ENCODE measurements at regions not wholly inside any gene's neighbourhood (a gene's known extent, or its start where the extent isn't known, plus 50 kb on each side); places are given as distances from the start of the nearest gene placed in this dataset.
"Not testable (repeated sequence)": the region's sequence is repeated elsewhere in the genome, so short reads cannot be mapped to it uniquely, and the experiment has no call there.

DNA sequence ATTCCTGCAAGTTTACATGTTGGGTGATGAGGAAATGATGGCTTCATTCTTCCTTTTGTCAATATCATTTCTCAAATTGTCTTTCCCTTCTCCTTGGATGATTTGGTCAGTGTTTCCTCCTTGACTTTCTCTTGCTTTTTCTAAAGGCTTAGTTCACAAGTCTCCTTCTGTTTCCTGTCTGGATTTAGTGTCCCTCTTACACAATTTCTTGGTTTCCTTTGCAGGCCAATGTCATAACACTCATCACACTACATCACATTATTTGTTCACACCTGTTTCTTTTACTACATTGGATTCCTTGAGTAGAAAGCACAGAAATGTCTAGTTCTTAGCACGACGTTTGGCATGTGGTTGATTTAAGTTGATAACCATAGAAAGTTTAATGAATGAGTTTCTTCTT lies 490.7 kb downstream of the TDRD3 start:
- DNase-seq, result no peak

GRCh38 chr13:60881507-60881906 lies 484.5 kb downstream of the TDRD3 start:
- DNase-seq, result no peak

DNA sequence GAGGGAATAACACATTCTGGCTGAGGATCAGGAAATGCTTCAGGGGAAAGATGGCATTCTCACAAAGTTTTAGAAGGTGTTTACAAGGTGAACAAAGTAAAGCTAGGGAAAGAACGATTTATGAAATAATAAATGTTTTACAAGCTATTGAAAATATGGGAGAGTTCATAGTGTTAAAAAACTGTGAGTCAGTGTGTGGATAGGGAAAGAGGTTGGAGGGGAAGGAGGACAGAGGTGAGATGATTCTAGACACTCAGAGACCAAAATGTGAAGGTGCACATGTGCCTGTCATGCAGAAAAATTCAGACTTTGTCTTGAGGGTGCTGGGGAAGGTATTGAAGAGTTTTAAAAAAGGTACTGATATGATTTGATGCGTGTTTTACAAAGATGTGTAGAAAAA lies 476.1 kb downstream of the TDRD3 start:
- no peak for DNase-seq

DNA sequence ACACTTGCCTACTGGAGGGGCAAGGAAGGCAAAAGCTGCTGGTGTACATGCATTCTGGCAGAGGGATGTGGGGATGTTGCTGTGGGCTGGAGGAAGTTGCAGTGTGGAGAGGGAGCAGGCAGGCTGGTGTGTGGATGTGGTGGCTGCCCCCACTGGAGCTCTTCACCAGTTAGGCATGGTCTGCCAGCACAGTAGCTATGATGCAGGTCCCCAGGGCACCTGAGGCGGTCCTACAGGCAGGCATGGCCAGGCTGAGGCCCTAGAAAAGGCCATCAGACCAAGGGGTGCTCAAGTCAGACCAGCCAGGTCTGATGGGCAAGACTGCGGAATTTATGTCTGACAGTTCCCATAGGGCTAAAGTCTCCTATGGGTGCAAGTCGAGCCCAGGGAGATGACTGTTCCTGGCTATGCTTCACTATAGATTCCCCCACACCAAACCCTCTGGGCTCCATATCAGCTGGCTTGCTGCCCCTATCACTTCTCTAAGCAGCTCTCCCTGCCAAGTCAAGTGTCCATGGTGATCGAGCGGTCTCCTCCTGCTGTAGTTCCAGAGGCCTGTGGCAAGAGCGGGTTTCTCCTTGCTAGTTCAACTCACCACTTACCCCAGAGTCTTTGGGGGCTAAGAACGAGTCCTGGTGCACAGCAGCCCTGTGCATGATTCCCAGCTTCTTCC lies 473.1 kb downstream of the TDRD3 start:
- DNase-seq, result no peak

DNA sequence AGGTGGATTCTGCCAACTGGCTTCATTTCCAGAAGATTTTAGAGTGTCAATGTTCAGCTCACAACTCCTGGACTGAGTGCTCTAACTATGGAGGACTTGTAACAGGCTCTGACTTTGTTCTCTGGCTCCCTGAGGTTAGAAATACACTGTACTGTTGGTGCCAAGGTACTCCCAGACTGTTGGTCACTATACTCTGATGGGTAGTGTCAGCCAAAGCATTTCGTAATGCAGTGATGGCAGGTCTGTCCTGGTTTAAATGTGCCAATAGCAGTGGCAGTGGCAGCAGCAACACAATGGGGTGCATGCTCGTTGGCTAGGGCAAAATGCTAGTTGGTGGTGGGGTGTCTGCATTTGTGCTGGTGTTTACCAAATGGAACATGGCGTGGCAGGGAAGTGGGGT lies 472.2 kb downstream of the TDRD3 start:
- no peak for DNase-seq

GRCh38 chr13:60862036-60862435 lies 465.0 kb downstream of the TDRD3 start:
- no peak for DNase-seq

GRCh38 chr13:60857698-60858097 lies 460.7 kb downstream of the TDRD3 start:
- no peak for DNase-seq

DNA sequence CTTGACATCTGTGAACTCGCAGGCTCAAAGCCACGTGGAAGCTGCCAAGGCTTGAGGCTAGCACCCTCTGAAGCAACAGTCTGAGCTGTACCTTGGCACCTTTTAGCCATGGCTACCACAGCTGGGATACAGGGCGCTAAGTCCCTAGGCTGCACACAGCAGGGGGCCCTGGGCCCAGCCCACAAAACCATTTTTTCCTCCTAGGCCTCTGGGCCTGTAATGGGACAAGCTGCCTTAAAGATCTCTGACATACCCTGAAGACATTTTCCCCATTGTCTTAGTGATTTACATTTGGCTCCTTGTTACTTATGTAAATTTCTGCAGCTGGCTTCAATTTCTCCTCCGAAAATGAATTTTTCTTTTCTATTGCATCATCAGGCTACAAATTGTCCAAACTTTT lies 455.9 kb downstream of the TDRD3 start:
- DNase-seq, result no peak

DNA sequence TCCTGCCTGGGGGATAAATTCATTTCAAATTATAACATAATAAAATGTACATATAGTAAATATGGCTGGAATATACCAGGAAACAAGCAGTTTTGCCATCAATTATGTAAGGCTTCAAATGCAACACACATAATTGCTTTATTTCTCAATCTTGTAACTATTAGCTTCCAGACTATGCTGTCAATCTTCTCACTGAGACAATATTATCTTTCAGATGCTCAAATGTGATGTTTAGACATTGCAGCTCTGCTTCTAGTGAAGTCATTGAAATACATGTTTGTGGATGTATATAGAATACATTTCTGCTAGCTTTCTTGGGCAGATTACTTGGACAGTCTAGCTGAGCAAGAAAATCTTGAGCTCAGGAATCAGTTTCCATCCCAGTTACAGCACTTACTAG lies 454.4 kb downstream of the TDRD3 start:
- DNase-seq, result no peak

DNA sequence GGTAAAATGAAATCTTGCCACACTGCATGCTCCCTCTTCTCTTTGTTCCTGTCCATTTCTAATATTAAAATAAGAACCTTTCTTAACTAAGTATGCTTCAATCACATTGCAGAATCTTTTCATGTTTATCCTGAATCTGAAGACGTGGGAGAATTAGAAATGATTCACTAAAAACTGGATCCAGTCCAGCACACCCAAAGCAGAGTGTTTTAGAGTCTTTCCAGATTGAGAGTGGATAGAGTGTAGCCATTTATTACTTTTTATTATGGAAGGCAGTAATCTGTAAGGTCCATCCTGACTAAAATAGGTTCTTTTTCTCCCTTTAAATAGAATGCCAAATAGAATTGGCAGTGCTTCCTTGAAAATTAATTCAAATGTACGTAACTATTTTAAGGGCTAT lies 453.5 kb downstream of the TDRD3 start:
- DNase-seq, result no peak

GRCh38 chr13:60838581-60838980 lies 441.6 kb downstream of the TDRD3 start:
- no peak for DNase-seq

- no peak for DNase-seq
Observed at GRCh38 chr13:60837806-60838205, 440.8 kb downstream of the TDRD3 start.

DNA sequence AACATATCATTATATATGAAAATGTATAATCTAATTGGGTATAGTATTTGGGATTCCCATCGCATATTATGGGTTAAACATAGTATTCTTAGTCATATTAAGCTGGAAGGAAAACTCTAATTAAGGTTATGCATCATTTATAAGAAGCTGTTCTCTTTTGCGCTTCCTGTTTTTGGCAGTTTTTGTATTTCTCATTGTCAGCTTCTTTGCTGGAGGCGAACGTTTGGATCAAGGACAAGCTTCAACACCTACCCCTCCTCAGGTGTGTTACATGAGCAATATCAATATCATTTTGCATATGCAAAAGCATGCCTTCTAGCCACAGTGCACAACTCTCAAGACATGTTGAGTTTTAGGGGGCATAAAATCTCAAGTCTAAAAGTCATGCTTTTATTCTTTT lies 439.8 kb downstream of the TDRD3 start:
- no peak for DNase-seq

DNA sequence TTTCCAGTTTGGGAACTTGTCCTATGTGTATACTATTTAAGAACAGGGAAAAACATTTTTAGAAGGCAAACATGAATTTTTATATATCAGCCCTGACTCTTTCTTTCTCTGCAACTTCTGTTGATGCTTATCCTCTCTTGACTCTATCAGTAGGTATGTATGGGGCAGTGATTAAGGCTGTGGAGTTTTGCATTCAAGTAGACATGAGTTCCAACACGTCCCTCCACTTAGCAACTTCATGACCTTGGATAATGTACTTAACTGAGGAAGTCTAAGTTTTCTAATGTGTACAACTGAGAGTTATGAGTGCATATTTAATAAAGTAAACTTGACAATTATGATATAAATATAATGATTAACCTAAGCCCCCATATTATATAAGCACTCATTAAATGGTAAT lies 414.6 kb downstream of the TDRD3 start:
- DNase-seq, result no peak

GRCh38 chr13:60805640-60806039 lies 408.6 kb downstream of the TDRD3 start:
- not testable (repeated sequence) for DNase-seq

DNA sequence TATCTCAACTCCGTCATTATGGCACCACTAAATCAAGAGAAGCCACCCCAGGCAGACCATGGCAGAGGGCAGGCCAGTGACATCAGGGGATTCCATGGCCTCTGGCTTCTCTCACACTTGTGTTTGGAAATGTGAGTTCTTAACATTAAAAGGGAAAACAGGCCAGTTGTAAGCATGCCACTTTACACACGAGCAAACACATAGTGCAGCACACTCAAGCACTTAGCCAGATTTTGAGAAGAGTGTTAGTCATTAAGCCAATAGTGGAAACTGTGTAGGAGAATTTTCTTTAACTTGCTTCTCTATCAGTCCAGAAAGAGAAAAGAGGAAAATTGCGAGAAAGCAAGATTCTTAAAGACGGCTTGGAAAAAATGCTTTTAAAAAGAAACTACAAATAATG lies 401.5 kb downstream of the TDRD3 start:
- DNase-seq, result no peak

DNA sequence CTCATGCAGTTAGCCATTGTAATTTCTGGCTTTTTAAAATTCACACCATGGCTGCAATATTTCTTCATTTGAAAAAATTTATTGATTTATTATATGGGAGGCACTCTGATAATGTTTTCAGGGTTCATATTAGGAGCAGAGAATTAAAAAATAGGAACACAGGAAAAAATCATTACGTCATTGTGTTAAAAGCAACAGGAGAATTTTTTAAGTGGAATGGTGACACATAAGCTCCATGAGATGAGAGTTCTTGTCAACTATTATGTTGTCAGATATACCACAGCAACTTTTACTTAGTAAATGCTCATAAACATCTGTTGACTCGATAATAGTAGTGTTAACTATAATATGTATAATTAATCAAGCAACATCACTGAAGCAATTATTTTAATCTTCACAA lies 400.1 kb downstream of the TDRD3 start:
- no peak for DNase-seq

DNA sequence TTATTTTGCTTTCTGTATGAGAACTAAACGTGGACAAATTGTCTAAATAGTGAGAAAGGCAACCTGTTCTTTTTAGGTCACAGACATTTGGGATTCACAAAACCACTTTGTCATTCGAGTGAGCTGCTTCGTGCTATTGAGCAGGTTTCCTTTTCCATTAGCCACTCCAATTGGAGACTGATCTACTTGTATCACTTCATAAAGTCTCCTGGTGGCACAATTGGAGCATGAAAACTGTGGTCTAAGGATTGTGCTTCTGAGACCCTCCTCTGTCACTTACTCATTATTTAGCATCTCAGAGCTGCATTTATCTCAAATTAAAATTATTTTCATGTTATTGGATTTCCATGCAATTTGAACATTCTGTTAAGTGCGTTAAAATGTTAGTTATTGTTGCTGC lies 397.7 kb downstream of the TDRD3 start:
- DNase-seq, result no peak

DNA sequence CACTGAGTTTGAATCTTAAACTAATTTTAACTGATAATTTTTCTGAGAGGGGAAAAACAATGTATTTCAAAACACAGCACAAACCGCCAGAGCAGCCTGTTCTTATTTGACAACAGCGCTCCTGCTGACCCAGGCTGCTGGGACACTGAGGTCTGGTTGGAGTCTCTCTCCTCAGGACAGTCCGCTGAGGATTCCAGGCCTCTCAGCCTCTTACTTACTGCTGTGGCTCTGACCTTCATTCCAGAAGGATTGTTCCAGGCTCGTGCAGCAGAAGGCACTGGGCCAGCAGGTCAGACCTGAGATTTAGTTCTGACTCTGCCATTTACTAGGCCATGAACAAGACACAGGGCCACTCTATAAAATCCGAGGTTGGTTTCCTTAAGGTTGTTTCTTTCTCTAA lies 393.6 kb downstream of the TDRD3 start:
- DNase-seq, result no peak

DNA sequence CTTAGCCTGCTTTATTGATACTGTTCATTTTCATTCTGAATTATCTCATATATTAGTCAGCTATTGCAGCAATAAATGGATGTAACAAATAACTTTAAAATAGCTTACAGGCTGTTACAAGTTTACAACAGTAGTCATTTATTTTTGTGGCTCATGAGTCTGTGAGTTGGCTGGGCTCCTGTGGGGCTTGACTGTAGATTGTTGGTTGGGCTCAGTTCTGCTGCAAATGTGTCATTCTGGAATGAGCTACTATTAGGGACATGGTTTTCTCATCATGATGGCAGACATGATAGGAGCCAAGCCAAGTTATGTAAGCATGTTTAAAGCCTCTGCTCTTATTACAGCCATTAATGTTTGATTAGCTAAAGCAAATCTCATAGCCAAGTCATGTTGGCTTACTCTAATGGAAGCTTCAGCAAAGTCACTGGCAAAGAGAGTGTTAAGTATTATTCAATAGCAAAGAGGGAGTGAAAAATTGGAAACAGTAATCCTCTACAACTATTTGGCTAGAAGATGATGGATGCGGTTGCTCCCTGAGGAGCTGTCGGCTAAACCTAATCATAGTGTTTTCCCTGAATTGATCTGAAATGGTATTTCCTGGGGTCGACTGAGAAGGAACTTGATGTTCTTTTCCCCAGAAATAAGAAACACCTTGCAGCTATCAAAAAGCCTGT lies 391.3 kb downstream of the TDRD3 start:
- no peak for DNase-seq

GRCh38 chr13:60787083-60787482 lies 390.1 kb downstream of the TDRD3 start:
- no peak for DNase-seq

- no peak for DNase-seq
Observed at GRCh38 chr13:60772726-60773125, 375.7 kb downstream of the TDRD3 start.

- no peak for DNase-seq
Observed at GRCh38 chr13:60765700-60766411, 368.8 kb downstream of the TDRD3 start.

DNA sequence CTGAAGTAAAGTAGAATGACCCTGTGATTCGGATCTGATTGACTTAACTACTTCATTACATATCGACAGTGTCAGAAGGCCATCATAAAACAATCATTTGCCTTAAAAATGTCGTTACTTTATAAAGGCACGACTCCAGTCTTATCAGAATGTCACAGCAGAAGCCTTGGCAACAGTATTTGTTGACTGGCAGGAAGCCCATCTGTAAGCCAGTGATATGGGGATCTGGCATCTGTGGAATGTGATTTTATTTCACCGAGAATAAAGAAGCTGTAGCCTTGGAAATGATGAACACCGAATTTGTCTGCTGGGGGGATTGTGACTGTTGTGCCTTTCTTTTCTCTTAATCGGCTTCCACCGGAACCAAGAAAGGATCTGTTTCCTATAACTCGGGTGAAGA lies 362.5 kb downstream of the TDRD3 start:
- no peak for DNase-seq

All from GDM1 (cell line).